Neural cell (in vitro differentiated cells): ENCODE measurements at regions not wholly inside any gene's neighbourhood (a gene's known extent, or its start where the extent isn't known, plus 50 kb on each side); places are given as distances from the start of the nearest gene placed in this dataset.

Experiments used
- EP300 ChIP-seq: fragments of 450-650 bp; conservative IDR thresholded peaks from 2 replicates; pipeline ENCODE4 v1.6.1; 2014; ENCODE audit warnings: antibody characterized with exemption, mild to moderate bottlenecking, moderate library complexity; ENCODE audit not compliant: poor library complexity, severe bottlenecking
- EZH2 ChIP-seq: fragments of 200-600, 300-800 bp; shearing (Covaris generic), sonication (generic); IDR thresholded peaks from 2 replicates; pipeline ENCODE4 v1.6.1; 2014; ENCODE audit warnings: antibody characterized with exemption, low read length, borderline replicate concordance, mild to moderate bottlenecking; ENCODE audit not compliant: insufficient read depth, poor library complexity, severe bottlenecking
- POLR2AphosphoS5 ChIP-seq: IDR thresholded peaks from 2 replicates; pipeline ENCODE4 v1.6.1; 2012
- SMC3 ChIP-seq: fragments of 450-650 bp; conservative IDR thresholded peaks from 2 replicates; pipeline ENCODE4 v1.6.1; 2014; ENCODE audit warnings: antibody characterized with exemption, mild to moderate bottlenecking, moderate library complexity; ENCODE audit not compliant: poor library complexity
- TAF1 ChIP-seq: IDR thresholded peaks from 2 replicates; pipeline ENCODE4 v1.6.1; 2012; ENCODE audit warnings: low read depth
- TF ChIP-seq, protein P1 (sequence below): fragments of 450-650 bp; IDR thresholded peaks from 2 replicates; pipeline ENCODE4 v1.5.1; 2014; ENCODE audit warnings: antibody characterized with exemption, mild to moderate bottlenecking, moderate library complexity; ENCODE audit not compliant: poor library complexity, severe bottlenecking

DNA sequence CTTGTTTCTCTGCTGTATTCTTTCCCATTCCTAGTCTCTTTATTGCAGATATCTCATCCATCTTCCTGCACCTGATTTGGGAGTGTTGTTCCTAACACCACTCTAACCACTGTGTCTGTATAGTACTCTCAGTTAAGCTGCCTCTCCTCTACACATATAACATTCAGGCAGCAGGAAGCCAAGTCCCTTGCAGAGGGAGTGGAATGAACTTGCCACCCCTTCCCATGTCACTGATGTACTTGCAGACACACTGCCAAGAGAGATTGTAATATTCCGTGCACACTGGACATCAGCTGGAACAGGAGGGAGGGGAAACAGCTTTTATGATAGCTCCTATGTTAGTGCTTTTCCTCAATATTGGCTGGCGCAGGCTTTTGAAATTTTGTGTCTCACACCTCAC is 281.6 kb upstream of the E2F7 start:
- TF ChIP-seq, protein P1, sequence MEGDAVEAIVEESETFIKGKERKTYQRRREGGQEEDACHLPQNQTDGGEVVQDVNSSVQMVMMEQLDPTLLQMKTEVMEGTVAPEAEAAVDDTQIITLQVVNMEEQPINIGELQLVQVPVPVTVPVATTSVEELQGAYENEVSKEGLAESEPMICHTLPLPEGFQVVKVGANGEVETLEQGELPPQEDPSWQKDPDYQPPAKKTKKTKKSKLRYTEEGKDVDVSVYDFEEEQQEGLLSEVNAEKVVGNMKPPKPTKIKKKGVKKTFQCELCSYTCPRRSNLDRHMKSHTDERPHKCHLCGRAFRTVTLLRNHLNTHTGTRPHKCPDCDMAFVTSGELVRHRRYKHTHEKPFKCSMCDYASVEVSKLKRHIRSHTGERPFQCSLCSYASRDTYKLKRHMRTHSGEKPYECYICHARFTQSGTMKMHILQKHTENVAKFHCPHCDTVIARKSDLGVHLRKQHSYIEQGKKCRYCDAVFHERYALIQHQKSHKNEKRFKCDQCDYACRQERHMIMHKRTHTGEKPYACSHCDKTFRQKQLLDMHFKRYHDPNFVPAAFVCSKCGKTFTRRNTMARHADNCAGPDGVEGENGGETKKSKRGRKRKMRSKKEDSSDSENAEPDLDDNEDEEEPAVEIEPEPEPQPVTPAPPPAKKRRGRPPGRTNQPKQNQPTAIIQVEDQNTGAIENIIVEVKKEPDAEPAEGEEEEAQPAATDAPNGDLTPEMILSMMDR: no peak
- TF ChIP-seq POLR2AphosphoS5: no peak
- no peak for TF ChIP-seq TAF1
- no peak for TF ChIP-seq EP300
- TF ChIP-seq SMC3: no peak
- TF ChIP-seq EZH2: no peak
